SK-N-SH (cell line): ENCODE measurements at regions not wholly inside any gene's neighbourhood (a gene's known extent, or its start where the extent isn't known, plus 50 kb on each side); places are given as distances from the start of the nearest gene placed in this dataset.

Source experiments
- EP300 ChIP-seq, 2 experiments: IDR thresholded peaks; 2 replicates each; pipeline versions ENCODE4 v1.4.0 to v1.6.1; 2012; ENCODE audit warnings: borderline replicate concordance in 1 of 2, low read depth in 1 of 2, low read length in 1 of 2
- EZH2phosphoT487 ChIP-seq: fragments of 200-600 bp; sonication (generic); IDR thresholded peaks from 2 replicates; pipeline ENCODE4 v1.6.1; 2017; ENCODE audit warnings: low read depth, mixed run types, mild to moderate bottlenecking, antibody characterized with exemption, moderate library complexity, borderline replicate concordance
- FOXJ3 ChIP-seq: sonication (generic); formaldehyde crosslinking; IDR thresholded peaks from 2 replicates; pipeline ENCODE4 v1.5.1; 2020; ENCODE audit warnings: mild to moderate bottlenecking, missing genetic modification reagents
- GATA2 ChIP-seq: sonication (generic); formaldehyde crosslinking; IDR thresholded peaks from 2 replicates; pipeline ENCODE4 v1.5.0; 2020; ENCODE audit warnings: mild to moderate bottlenecking, missing genetic modification reagents
- MEF2A ChIP-seq: IDR thresholded peaks from 2 replicates; pipeline ENCODE4 v1.4.0; 2012; ENCODE audit warnings: low read depth, borderline replicate concordance
- POLR2AphosphoS5 ChIP-seq: IDR thresholded peaks from 2 replicates; pipeline ENCODE4 v1.6.1; 2012; ENCODE audit warnings: low read depth, low read length
- RCOR1 ChIP-seq: fragments of 150-350 bp; IDR thresholded peaks from 2 replicates; pipeline ENCODE4 v1.6.1; 2017; ENCODE audit warnings: antibody characterized with exemption, low read length
- REST ChIP-seq: IDR thresholded peaks from 2 replicates; pipeline ENCODE4 v1.6.1; 2012; ENCODE audit warnings: mild to moderate bottlenecking, low read depth, low read length, moderate library complexity
- RFX5 ChIP-seq: IDR thresholded peaks from 2 replicates; pipeline ENCODE4 v1.6.1; 2012; ENCODE audit warnings: mild to moderate bottlenecking, improper control_type of control experiment, low read length
- RXRA ChIP-seq: IDR thresholded peaks from 2 replicates; pipeline ENCODE4 v1.4.0; 2012; ENCODE audit warnings: low read depth, mild to moderate bottlenecking, borderline replicate concordance
- TF ChIP-seq, protein P1 (sequence below): fragments of 200-600 bp; sonication (generic); IDR thresholded peaks from 2 replicates; pipeline ENCODE4 v1.6.1; 2017; ENCODE audit warnings: antibody characterized with exemption, mild to moderate bottlenecking, moderate library complexity
- TF ChIP-seq, protein P2 (sequence below): IDR thresholded peaks from 2 replicates; pipeline ENCODE4 v1.4.0; 2012; ENCODE audit warnings: low read depth
- TF ChIP-seq, protein P3 (sequence below): IDR thresholded peaks from 2 replicates; pipeline ENCODE4; 2012

DNA sequence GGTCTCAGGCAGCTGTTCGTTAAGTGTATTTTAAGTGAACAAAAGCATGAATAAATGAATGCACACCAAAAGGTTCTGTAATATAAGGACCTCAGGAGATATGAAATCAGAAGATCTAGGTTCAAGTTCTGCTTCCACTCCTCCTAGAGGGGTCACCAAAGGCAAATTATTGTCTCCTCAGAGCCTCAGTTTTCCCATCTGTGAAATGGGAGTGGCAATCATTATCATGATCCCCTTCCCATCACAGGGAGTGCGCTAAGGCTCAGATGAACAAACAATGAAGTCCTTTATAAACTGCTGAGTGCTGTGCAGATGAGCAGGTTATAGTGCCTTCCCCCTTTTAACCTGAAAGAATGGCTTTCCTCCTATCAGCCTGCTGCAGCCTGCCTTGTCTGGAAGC, 248.3 kb upstream of the C16orf82 start:
- TF ChIP-seq REST (no peak), POLR2AphosphoS5 (no peak), EP300 (IDR thresholded peaks at IDR 0.05; ENCODE audit: borderline replicate concordance in 1 of 2, low read depth in 1 of 2, low read length in 1 of 2) (no peak), RFX5 (no peak), FOXJ3 (CRISPR knock-in tag) (no peak), RCOR1 (no peak), RXRA (no peak), GATA2 (CRISPR knock-in tag) (no peak), EZH2phosphoT487 (no peak), MEF2A (no peak)
- TF ChIP-seq, protein P1, sequence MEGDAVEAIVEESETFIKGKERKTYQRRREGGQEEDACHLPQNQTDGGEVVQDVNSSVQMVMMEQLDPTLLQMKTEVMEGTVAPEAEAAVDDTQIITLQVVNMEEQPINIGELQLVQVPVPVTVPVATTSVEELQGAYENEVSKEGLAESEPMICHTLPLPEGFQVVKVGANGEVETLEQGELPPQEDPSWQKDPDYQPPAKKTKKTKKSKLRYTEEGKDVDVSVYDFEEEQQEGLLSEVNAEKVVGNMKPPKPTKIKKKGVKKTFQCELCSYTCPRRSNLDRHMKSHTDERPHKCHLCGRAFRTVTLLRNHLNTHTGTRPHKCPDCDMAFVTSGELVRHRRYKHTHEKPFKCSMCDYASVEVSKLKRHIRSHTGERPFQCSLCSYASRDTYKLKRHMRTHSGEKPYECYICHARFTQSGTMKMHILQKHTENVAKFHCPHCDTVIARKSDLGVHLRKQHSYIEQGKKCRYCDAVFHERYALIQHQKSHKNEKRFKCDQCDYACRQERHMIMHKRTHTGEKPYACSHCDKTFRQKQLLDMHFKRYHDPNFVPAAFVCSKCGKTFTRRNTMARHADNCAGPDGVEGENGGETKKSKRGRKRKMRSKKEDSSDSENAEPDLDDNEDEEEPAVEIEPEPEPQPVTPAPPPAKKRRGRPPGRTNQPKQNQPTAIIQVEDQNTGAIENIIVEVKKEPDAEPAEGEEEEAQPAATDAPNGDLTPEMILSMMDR = no peak
- TF ChIP-seq, protein P2, sequence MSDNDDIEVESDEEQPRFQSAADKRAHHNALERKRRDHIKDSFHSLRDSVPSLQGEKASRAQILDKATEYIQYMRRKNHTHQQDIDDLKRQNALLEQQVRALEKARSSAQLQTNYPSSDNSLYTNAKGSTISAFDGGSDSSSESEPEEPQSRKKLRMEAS = no peak
- TF ChIP-seq, protein P3, sequence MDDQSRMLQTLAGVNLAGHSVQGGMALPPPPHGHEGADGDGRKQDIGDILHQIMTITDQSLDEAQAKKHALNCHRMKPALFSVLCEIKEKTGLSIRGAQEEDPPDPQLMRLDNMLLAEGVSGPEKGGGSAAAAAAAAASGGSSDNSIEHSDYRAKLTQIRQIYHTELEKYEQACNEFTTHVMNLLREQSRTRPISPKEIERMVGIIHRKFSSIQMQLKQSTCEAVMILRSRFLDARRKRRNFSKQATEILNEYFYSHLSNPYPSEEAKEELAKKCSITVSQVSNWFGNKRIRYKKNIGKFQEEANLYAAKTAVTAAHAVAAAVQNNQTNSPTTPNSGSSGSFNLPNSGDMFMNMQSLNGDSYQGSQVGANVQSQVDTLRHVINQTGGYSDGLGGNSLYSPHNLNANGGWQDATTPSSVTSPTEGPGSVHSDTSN = no peak
